Smooth muscle cell (in vitro differentiated cells): ENCODE measurements at regions not wholly inside any gene's neighbourhood (a gene's known extent, or its start where the extent isn't known, plus 50 kb on each side); places are given as distances from the start of the nearest gene placed in this dataset.

ENCODE experiments used
- DNase-seq: peaks from one replicate; lab custom pipeline; 2025; ENCODE audit not compliant: unreplicated experiment; lab: John Stamatoyannopoulos, UW
- H2AFZ ChIP-seq: fragments of 200-600 bp; sonication (generic); 2 replicates; pipeline ENCODE4 v1.6.0; 2016; ENCODE audit warnings: antibody characterized with exemption, low read depth, mild to moderate bottlenecking
- H3F3A ChIP-seq: fragments of 200-600 bp; sonication (generic); 2 replicates; pipeline ENCODE4 v1.6.0; 2017; ENCODE audit warnings: antibody characterized with exemption, low read depth
- H3K27ac ChIP-seq: fragments of 200-600 bp; sonication (generic); 2 replicates; pipeline ENCODE4 v1.5.1; 2016; ENCODE audit warnings: low read depth, mild to moderate bottlenecking
- H3K27me3 ChIP-seq: fragments of 200-600 bp; sonication (generic); 2 replicates; pipeline ENCODE4 v1.6.1; 2016; ENCODE audit warnings: low read depth, mild to moderate bottlenecking
- H3K36me3 ChIP-seq: fragments of 200-600 bp; sonication (generic); 2 replicates; pipeline ENCODE4 v1.5.1; 2016; ENCODE audit warnings: low read depth
- H3K4me1 ChIP-seq: fragments of 200-600 bp; sonication (generic); 2 replicates; pipeline ENCODE4 v1.5.1; 2016; ENCODE audit warnings: low read depth
- H3K4me2 ChIP-seq: fragments of 200-600 bp; sonication (generic); 2 replicates; pipeline ENCODE4 v1.6.0; 2016; ENCODE audit warnings: mild to moderate bottlenecking
- H3K4me3 ChIP-seq: fragments of 200-600 bp; sonication (generic); 2 replicates; pipeline ENCODE4 v1.5.1; 2016; ENCODE audit warnings: mild to moderate bottlenecking
- H3K79me2 ChIP-seq: fragments of 200-600 bp; sonication (generic); 2 replicates; pipeline ENCODE4 v1.6.0; 2016; ENCODE audit warnings: low read depth, mild to moderate bottlenecking
- H3K9ac ChIP-seq: fragments of 200-600 bp; sonication (generic); 2 replicates; pipeline ENCODE4 v1.6.0; 2016; ENCODE audit warnings: low read depth
- H3K9me3 ChIP-seq: fragments of 200-600 bp; sonication (generic); replicated peaks from 2 replicates; pipeline ENCODE4 v1.5.1; 2016; ENCODE audit warnings: low read depth
- H4K20me1 ChIP-seq: fragments of 200-600 bp; sonication (generic); 2 replicates; pipeline ENCODE4 v1.6.0; 2016; ENCODE audit warnings: low read depth
- CTCF ChIP-seq: fragments of 200-600 bp; sonication (generic); IDR thresholded peaks from 2 replicates; pipeline ENCODE4 v1.5.1; 2017; ENCODE audit warnings: borderline replicate concordance, mild to moderate bottlenecking, antibody characterized with exemption; ENCODE audit not compliant: insufficient read depth, poor library complexity, severe bottlenecking
- WGBS: methylation state at CpG from one replicate; pipeline ENCODE4 v1.1.7; 2016; ENCODE audit warnings: low lambda C conversion rate; 5-methylcytosine and 5-hydroxymethylcytosine counted together

- Histone ChIP-seq H3K27me3 (peaks cover 26% of the 10 kb centered on the region), H4K20me1 (no peaks in the 10 kb centered on the region), H3K9ac (no peak overlapping the region), H3F3A (no peaks in the 10 kb centered on the region), H3K79me2 (no peaks in the 10 kb centered on the region), H3K4me2 (no peak overlapping the region), H3K4me3 (no peak overlapping the region), H2AFZ (no peak overlapping the region), H3K36me3 (no peaks in the 10 kb centered on the region), H3K9me3 (no peaks in the 10 kb centered on the region), H3K27ac (no peak overlapping the region), H3K4me1 (no peaks in the 10 kb centered on the region)
- no peak for DNase-seq
- 88% methylated on average over 4 of the region's 4 CpGs for WGBS
- TF ChIP-seq CTCF, result no peak
Observed at GRCh38 chr14:36465178-36465577, 54.9 kb downstream of the NKX2-1 start.

GRCh38 chr14:36462890-36463289 lies 57.1 kb downstream of the NKX2-1 start:
- Histone ChIP-seq H3K4me1 (no peaks in the 10 kb centered on the region), H3K36me3 (no peaks in the 10 kb centered on the region), H3K4me2 (no peak overlapping the region), H3K4me3 (no peak overlapping the region), H3F3A (no peaks in the 10 kb centered on the region), H3K27me3 (peaks cover 15% of the 10 kb centered on the region), H3K79me2 (no peaks in the 10 kb centered on the region), H3K9ac (no peak overlapping the region), H3K27ac (no peak overlapping the region), H2AFZ (no peak overlapping the region), H3K9me3 (no peaks in the 10 kb centered on the region), H4K20me1 (no peaks in the 10 kb centered on the region)
- 87% methylated on average over 1 of the region's 1 CpG for WGBS
- no peak for DNase-seq
- TF ChIP-seq CTCF, result no peak

- H3K9ac ChIP-seq, result no peak overlapping the region
- H3K27ac ChIP-seq, result no peak overlapping the region
- peaks cover 10% of the 10 kb centered on the region for H3K4me1 ChIP-seq
- no peak for TF ChIP-seq CTCF
- H4K20me1 ChIP-seq, result no peaks in the 10 kb centered on the region
- H3K27me3 ChIP-seq, result peaks cover 8% of the 10 kb centered on the region
- H3K9me3 ChIP-seq, result no peaks in the 10 kb centered on the region
- no peaks in the 10 kb centered on the region for H3K79me2 ChIP-seq
- DNase-seq, result no peak
- no peak overlapping the region for H3K4me3 ChIP-seq
- H3F3A ChIP-seq, result no peaks in the 10 kb centered on the region
- H2AFZ ChIP-seq, result no peak overlapping the region
- H3K4me2 ChIP-seq, result no peak overlapping the region
- H3K36me3 ChIP-seq, result no peaks in the 10 kb centered on the region
- WGBS, result 93% methylated on average over 2 of the region's 2 CpGs
Observed at GRCh38 chr14:36455241-36455627, 64.8 kb downstream of the NKX2-1 start.

GRCh38 chr14:36454599-36455240 lies 65.3 kb downstream of the NKX2-1 start:
- no peaks in the 10 kb centered on the region for H3K9me3 ChIP-seq
- H3K9ac ChIP-seq, result no peak overlapping the region
- no peak overlapping the region for H3K4me2 ChIP-seq
- H2AFZ ChIP-seq, result no peak overlapping the region
- no peak for TF ChIP-seq CTCF
- peaks cover 10% of the 10 kb centered on the region for H3K4me1 ChIP-seq
- no peaks in the 10 kb centered on the region for H3K36me3 ChIP-seq
- H4K20me1 ChIP-seq, result no peaks in the 10 kb centered on the region
- 67% methylated on average over 5 of the region's 5 CpGs for WGBS
- no peak overlapping the region for H3K4me3 ChIP-seq
- no peaks in the 10 kb centered on the region for H3F3A ChIP-seq
- no peaks in the 10 kb centered on the region for H3K79me2 ChIP-seq
- no peak overlapping the region for H3K27ac ChIP-seq
- no peak for DNase-seq
- peaks cover 8% of the 10 kb centered on the region for H3K27me3 ChIP-seq
